ENCODE measurements at regions not wholly inside any gene's neighbourhood (a gene's known extent, or its start where the extent isn't known, plus 50 kb on each side); places are given as distances from the start of the nearest gene placed in this dataset.
"Not testable (repeated sequence)": the region's sequence is repeated elsewhere in the genome, so short reads cannot be mapped to it uniquely, and the experiment has no call there.

GRCh38 chr4:3377557-3377956 lies 64.2 kb upstream of the HGFAC start:
- in situ Hi-C loops (cut with HindIII; ENCODE audit: low pct_ligation_motif_present, low sequenced_read_pairs): no loop called here
- Histone ChIP-seq H3K4me3 (ENCODE audit: low read depth, low read length) (no peak overlapping the region), H3K27ac (no peak overlapping the region), H3K27me3 (replicated peaks) (no peaks in the 10 kb centered on the region), H3K36me3 (replicated peaks) (no peaks in the 10 kb centered on the region)
- DNase-seq: no peak
- TF ChIP-seq, protein P1, sequence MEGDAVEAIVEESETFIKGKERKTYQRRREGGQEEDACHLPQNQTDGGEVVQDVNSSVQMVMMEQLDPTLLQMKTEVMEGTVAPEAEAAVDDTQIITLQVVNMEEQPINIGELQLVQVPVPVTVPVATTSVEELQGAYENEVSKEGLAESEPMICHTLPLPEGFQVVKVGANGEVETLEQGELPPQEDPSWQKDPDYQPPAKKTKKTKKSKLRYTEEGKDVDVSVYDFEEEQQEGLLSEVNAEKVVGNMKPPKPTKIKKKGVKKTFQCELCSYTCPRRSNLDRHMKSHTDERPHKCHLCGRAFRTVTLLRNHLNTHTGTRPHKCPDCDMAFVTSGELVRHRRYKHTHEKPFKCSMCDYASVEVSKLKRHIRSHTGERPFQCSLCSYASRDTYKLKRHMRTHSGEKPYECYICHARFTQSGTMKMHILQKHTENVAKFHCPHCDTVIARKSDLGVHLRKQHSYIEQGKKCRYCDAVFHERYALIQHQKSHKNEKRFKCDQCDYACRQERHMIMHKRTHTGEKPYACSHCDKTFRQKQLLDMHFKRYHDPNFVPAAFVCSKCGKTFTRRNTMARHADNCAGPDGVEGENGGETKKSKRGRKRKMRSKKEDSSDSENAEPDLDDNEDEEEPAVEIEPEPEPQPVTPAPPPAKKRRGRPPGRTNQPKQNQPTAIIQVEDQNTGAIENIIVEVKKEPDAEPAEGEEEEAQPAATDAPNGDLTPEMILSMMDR (IDR thresholded peaks at IDR 0.05; ENCODE audit: low read depth, low read length, missing control alignments): no peak

DNA sequence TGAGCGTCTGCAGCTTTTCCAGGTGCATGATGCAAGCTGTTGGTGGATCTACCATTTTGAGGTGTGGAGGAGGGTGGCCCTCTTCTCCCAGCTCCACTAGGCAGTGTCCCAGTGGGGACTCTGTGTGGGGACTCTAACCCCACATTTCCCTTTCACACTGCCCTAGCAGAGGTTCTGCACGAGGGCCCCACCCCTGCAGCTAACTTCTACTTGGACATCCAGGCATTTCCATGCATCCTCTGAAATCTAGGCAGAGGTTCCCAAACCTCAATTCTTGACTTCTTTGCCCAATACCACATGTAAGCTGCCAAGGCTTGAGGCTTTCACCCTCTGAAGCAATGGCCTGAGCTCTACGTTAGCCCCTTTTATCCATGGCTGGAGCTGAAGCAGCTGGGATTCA lies 61.4 kb upstream of the HGFAC start:
- H3K36me3 ChIP-seq (replicated peaks); H3K27ac ChIP-seq; in situ Hi-C loops (cut with HindIII; ENCODE audit: low pct_ligation_motif_present, low sequenced_read_pairs): not testable (repeated sequence)

GRCh38 chr4:3381208-3381607 lies 60.6 kb upstream of the HGFAC start:
- DNase-seq; H3K4me3 ChIP-seq (ENCODE audit: low read depth, low read length); in situ Hi-C loops (cut with HindIII; ENCODE audit: low pct_ligation_motif_present, low sequenced_read_pairs); H3K36me3 ChIP-seq (replicated peaks); H3K27me3 ChIP-seq (replicated peaks); H3K27ac ChIP-seq: not testable (repeated sequence)

More for the DNA sequence above, 61.4 kb upstream of the HGFAC start:
- H3K4me3 ChIP-seq (ENCODE audit: low read depth, low read length); DNase-seq; H3K27me3 ChIP-seq (replicated peaks): not testable (repeated sequence)

- H3K36me3 ChIP-seq (replicated peaks): no peaks in the 10 kb centered on the region
- DNase-seq: no peak
- H3K27ac ChIP-seq: no peak overlapping the region
- TF ChIP-seq, protein P1 (IDR thresholded peaks at IDR 0.05; ENCODE audit: low read depth, low read length, missing control alignments): no peak
- H3K4me3 ChIP-seq (ENCODE audit: low read depth, low read length): no peak overlapping the region
- no peaks in the 10 kb centered on the region for H3K27me3 ChIP-seq (replicated peaks)
- in situ Hi-C loops (cut with HindIII; ENCODE audit: low pct_ligation_motif_present, low sequenced_read_pairs): no loop called here
Measured at GRCh38 chr4:3382251-3382650, 59.5 kb upstream of the HGFAC start.

GRCh38 chr4:3384391-3384770 lies 57.4 kb upstream of the HGFAC start:
- H3K27ac ChIP-seq: no peak overlapping the region
- TF ChIP-seq, protein P1 (IDR thresholded peaks at IDR 0.05; ENCODE audit: low read depth, low read length, missing control alignments): no peak
- in situ Hi-C loops (cut with HindIII; ENCODE audit: low pct_ligation_motif_present, low sequenced_read_pairs): no loop called here

GRCh38 chr4:3384771-3385710 lies 56.7 kb upstream of the HGFAC start:
- TF ChIP-seq, protein P1 (IDR thresholded peaks at IDR 0.05; ENCODE audit: low read depth, low read length, missing control alignments): no peak
- Histone ChIP-seq H3K27ac (no peak overlapping the region), H3K4me3 (ENCODE audit: low read depth, low read length) (no peak overlapping the region), H3K36me3 (replicated peaks) (no peaks in the 10 kb centered on the region), H3K27me3 (replicated peaks) (no peaks in the 10 kb centered on the region)
- in situ Hi-C loops (cut with HindIII; ENCODE audit: low pct_ligation_motif_present, low sequenced_read_pairs): no loop called here
- DNase-seq: no peak

More at GRCh38 chr4:3384391-3384770, 57.4 kb upstream of the HGFAC start:
- Histone ChIP-seq H3K27me3 (replicated peaks) (no peaks in the 10 kb centered on the region), H3K36me3 (replicated peaks) (no peaks in the 10 kb centered on the region), H3K4me3 (ENCODE audit: low read depth, low read length) (no peak overlapping the region)
- DNase-seq: no peak
